Astrocyte of the cerebellum (primary cell): ENCODE measurements at regions not wholly inside any gene's neighbourhood (a gene's known extent, or its start where the extent isn't known, plus 50 kb on each side); places are given as distances from the start of the nearest gene placed in this dataset.

Experiments used
- DNase-seq: peaks from one replicate; pipeline ENCODE4 v3.0.0-alpha.2; 2011; ENCODE audit warnings: low read depth
- H3K4me3 ChIP-seq: 2 replicates; pipeline ENCODE4 v1.5.1; 2011; ENCODE audit warnings: mild to moderate bottlenecking, low read depth, low read length, moderate library complexity
- CTCF ChIP-seq: IDR thresholded peaks from 2 replicates; pipeline ENCODE4 v1.5.1; 2012; ENCODE audit warnings: low read length, low read depth, moderate library complexity, mild to moderate bottlenecking; ENCODE audit errors: missing control alignments
- in situ Hi-C: cut with HindIII; loops from 2 replicates; pipeline ENCODE4 v1.10.0; 2017; ENCODE audit warnings: low sequenced_read_pairs

- TF ChIP-seq CTCF = no peak
- DNase-seq = no peak
- H3K4me3 ChIP-seq = no peak overlapping the region
- in situ Hi-C loops = no loop called here
These were observed 226.7 kb downstream of the SNRPN start for GRCh38 chr15:25181293-25182097.

GRCh38 chr15:25182098-25182478, 227.3 kb downstream of the SNRPN start:
- no peak for DNase-seq
- no peak for TF ChIP-seq CTCF
- H3K4me3 ChIP-seq = no peak overlapping the region
- in situ Hi-C loops = no loop called here

- DNase-seq = no peak
- H3K4me3 ChIP-seq = no peak overlapping the region
- no peak for TF ChIP-seq CTCF
- in situ Hi-C loops = no loop called here
These were observed 228.1 kb downstream of the SNRPN start for GRCh38 chr15:25182736-25183445.

GRCh38 chr15:25183581-25184251, 228.9 kb downstream of the SNRPN start:
- in situ Hi-C loops = no loop called here
- no peak overlapping the region for H3K4me3 ChIP-seq
- no peak for TF ChIP-seq CTCF
- DNase-seq = no peak

GRCh38 chr15:25184356-25185155, 229.8 kb downstream of the SNRPN start:
- no peak for TF ChIP-seq CTCF
- H3K4me3 ChIP-seq = no peak overlapping the region

GRCh38 chr15:25185156-25185710, 230.4 kb downstream of the SNRPN start:
- H3K4me3 ChIP-seq = no peak overlapping the region
- no peak for TF ChIP-seq CTCF
- no peak for DNase-seq
- in situ Hi-C loops = no loop called here

More at GRCh38 chr15:25184356-25185155, 229.8 kb downstream of the SNRPN start:
- no peak for DNase-seq
- in situ Hi-C loops = no loop called here
